SK-N-SH (cell line): ENCODE measurements at regions not wholly inside any gene's neighbourhood (a gene's known extent, or its start where the extent isn't known, plus 50 kb on each side); places are given as distances from the start of the nearest gene placed in this dataset.

Experiments
- FOXJ3 ChIP-seq: sonication (generic); formaldehyde crosslinking; IDR thresholded peaks from 2 replicates; pipeline ENCODE4 v1.5.1; 2020; ENCODE audit warnings: mild to moderate bottlenecking, missing genetic modification reagents
- MXI1 ChIP-seq: IDR thresholded peaks from 2 replicates; pipeline ENCODE4 v1.6.1; 2012; ENCODE audit warnings: mild to moderate bottlenecking, low read depth, low read length, improper control_type of control experiment
- NFIC ChIP-seq: IDR thresholded peaks from 2 replicates; pipeline ENCODE4 v1.4.0; 2012; ENCODE audit warnings: borderline replicate concordance
- NRF1 ChIP-seq: IDR thresholded peaks from 2 replicates; pipeline ENCODE4 v1.6.1; 2012; ENCODE audit warnings: low read depth, mild to moderate bottlenecking, low read length
- SMC3 ChIP-seq: IDR thresholded peaks from 2 replicates; pipeline ENCODE4 v1.6.1; 2012; ENCODE audit warnings: low read depth, low read length, improper control_type of control experiment
- YY1 ChIP-seq: IDR thresholded peaks from 2 replicates; pipeline ENCODE4 v1.4.0; 2012; ENCODE audit warnings: low read depth, mild to moderate bottlenecking
- TF ChIP-seq, protein P1 (sequence below): fragments of 200-600 bp; sonication (generic); IDR thresholded peaks from 2 replicates; pipeline ENCODE4 v1.6.1; 2017; ENCODE audit warnings: antibody characterized with exemption, mild to moderate bottlenecking, moderate library complexity
- TF ChIP-seq, protein P2 (sequence below): IDR thresholded peaks from 2 replicates; pipeline ENCODE4 v1.4.0; 2012; ENCODE audit warnings: low read depth

DNA sequence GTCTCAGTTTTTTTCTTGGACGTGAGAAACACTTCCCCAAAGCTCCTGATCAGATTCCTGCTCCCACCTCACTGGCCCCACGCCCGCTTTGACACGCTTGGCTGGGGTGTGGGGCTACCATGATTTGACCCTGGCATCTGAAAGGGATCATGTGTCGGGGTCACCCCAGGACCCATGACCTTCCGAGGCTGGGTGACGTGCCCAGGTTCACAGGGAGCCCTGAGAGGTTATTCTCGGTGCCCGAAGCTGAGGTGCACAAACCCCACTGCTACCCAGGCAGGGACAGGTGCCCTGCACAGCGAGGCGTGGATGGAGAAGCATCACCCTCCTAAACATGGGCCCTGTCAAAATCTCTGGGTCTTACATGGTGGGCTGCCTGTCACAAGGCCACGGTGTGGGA lies 404.1 kb downstream of the GALR1 start:
- no peak for TF ChIP-seq MXI1
- TF ChIP-seq, protein P1, sequence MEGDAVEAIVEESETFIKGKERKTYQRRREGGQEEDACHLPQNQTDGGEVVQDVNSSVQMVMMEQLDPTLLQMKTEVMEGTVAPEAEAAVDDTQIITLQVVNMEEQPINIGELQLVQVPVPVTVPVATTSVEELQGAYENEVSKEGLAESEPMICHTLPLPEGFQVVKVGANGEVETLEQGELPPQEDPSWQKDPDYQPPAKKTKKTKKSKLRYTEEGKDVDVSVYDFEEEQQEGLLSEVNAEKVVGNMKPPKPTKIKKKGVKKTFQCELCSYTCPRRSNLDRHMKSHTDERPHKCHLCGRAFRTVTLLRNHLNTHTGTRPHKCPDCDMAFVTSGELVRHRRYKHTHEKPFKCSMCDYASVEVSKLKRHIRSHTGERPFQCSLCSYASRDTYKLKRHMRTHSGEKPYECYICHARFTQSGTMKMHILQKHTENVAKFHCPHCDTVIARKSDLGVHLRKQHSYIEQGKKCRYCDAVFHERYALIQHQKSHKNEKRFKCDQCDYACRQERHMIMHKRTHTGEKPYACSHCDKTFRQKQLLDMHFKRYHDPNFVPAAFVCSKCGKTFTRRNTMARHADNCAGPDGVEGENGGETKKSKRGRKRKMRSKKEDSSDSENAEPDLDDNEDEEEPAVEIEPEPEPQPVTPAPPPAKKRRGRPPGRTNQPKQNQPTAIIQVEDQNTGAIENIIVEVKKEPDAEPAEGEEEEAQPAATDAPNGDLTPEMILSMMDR: no peak
- no peak for TF ChIP-seq YY1
- no peak for TF ChIP-seq NFIC
- no peak for TF ChIP-seq NRF1
- TF ChIP-seq SMC3: no peak
- no peak for TF ChIP-seq FOXJ3 (CRISPR knock-in tag)
- TF ChIP-seq, protein P2, sequence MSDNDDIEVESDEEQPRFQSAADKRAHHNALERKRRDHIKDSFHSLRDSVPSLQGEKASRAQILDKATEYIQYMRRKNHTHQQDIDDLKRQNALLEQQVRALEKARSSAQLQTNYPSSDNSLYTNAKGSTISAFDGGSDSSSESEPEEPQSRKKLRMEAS: no peak
